ENCODE measurements at regions not wholly inside any gene's neighbourhood (a gene's known extent, or its start where the extent isn't known, plus 50 kb on each side); places are given as distances from the start of the nearest gene placed in this dataset.

- TF ChIP-seq POLR2A (IDR thresholded peaks at IDR 0.05; ENCODE audit: low read length) (no peak), GATA1 (IDR thresholded peaks at IDR 0.05; ENCODE audit: low read depth, low read length) (no peak)
These were observed 1028.7 kb downstream of the BCL11B start for GRCh38 chr14:98243332-98243731.

Measured in erythroblast (primary cell).